ENCODE measurements at regions not wholly inside any gene's neighbourhood (a gene's known extent, or its start where the extent isn't known, plus 50 kb on each side); places are given as distances from the start of the nearest gene placed in this dataset.

DNA sequence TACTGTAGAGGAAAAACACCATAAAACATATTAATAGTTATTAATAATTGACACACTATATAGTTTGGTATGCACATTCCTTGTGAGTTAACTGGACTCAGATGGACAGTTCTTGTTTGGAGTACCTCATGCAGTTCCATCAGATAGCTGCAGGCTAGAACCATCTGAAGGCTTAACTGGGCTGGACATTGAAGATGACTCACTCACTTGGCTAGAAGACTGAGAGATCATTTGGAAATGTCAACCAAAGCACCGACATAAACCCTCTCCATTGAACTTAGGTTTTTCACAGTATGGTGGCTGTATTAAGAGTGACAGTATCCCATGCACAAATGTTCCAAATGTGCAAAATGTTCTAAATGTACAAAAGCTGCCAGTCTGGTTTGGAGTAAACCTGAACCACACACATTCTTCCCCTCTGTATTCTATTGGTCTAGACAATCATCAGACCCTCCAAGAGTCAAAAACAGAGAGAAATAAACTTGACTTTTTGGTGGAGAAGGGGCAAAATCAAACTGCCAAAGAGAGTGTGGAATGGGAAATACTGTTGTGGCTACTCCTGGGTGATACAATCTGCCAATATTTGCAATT is 708.4 kb downstream of the KCNT2 start:
- TF ChIP-seq, protein P1, sequence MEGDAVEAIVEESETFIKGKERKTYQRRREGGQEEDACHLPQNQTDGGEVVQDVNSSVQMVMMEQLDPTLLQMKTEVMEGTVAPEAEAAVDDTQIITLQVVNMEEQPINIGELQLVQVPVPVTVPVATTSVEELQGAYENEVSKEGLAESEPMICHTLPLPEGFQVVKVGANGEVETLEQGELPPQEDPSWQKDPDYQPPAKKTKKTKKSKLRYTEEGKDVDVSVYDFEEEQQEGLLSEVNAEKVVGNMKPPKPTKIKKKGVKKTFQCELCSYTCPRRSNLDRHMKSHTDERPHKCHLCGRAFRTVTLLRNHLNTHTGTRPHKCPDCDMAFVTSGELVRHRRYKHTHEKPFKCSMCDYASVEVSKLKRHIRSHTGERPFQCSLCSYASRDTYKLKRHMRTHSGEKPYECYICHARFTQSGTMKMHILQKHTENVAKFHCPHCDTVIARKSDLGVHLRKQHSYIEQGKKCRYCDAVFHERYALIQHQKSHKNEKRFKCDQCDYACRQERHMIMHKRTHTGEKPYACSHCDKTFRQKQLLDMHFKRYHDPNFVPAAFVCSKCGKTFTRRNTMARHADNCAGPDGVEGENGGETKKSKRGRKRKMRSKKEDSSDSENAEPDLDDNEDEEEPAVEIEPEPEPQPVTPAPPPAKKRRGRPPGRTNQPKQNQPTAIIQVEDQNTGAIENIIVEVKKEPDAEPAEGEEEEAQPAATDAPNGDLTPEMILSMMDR (IDR thresholded peaks at IDR 0.05 in 4 of 5, conservative IDR thresholded peaks at IDR 0.05 in 1 of 5), result no peak
- no peak for TF ChIP-seq POLR2A (IDR thresholded peaks at IDR 0.05)
